SK-N-SH (cell line): ENCODE measurements at regions not wholly inside any gene's neighbourhood (a gene's known extent, or its start where the extent isn't known, plus 50 kb on each side); places are given as distances from the start of the nearest gene placed in this dataset.

Experiments used
- CTCF ChIP-seq: fragments of 200-600 bp; sonication (generic); IDR thresholded peaks from 2 replicates; pipeline ENCODE4 v1.6.1; 2017; ENCODE audit warnings: antibody characterized with exemption, mild to moderate bottlenecking, moderate library complexity
- EZH2phosphoT487 ChIP-seq: fragments of 200-600 bp; sonication (generic); IDR thresholded peaks from 2 replicates; pipeline ENCODE4 v1.6.1; 2017; ENCODE audit warnings: low read depth, mixed run types, mild to moderate bottlenecking, antibody characterized with exemption, moderate library complexity, borderline replicate concordance
- FOSL2 ChIP-seq: IDR thresholded peaks from 2 replicates; pipeline ENCODE4 v1.4.0; 2012; ENCODE audit warnings: low read depth, mild to moderate bottlenecking, moderate library complexity, borderline replicate concordance
- GABPA ChIP-seq: IDR thresholded peaks from 2 replicates; pipeline ENCODE4 v1.4.0; 2012; ENCODE audit warnings: low read depth, mild to moderate bottlenecking
- IRF3 ChIP-seq: fragments of 150-350 bp; IDR thresholded peaks from 2 replicates; pipeline ENCODE4 v1.6.1; 2016; ENCODE audit warnings: mild to moderate bottlenecking, low read depth, low read length
- JUND ChIP-seq: IDR thresholded peaks from 2 replicates; pipeline ENCODE4 v1.4.0; 2012
- NFIC ChIP-seq: IDR thresholded peaks from 2 replicates; pipeline ENCODE4 v1.4.0; 2012; ENCODE audit warnings: borderline replicate concordance
- POLR2AphosphoS5 ChIP-seq: IDR thresholded peaks from 2 replicates; pipeline ENCODE4 v1.6.1; 2012; ENCODE audit warnings: low read depth, low read length
- RXRA ChIP-seq: IDR thresholded peaks from 2 replicates; pipeline ENCODE4 v1.4.0; 2012; ENCODE audit warnings: low read depth, mild to moderate bottlenecking, borderline replicate concordance
- TAF1 ChIP-seq: IDR thresholded peaks from 2 replicates; pipeline ENCODE4 v1.6.1; 2012; ENCODE audit warnings: low read depth, mild to moderate bottlenecking, low read length, moderate library complexity, borderline replicate concordance
- TCF12 ChIP-seq: IDR thresholded peaks from 2 replicates; pipeline ENCODE4 v1.4.0; 2012
- TEAD4 ChIP-seq: IDR thresholded peaks from 2 replicates; pipeline ENCODE4 v1.4.0; 2012; ENCODE audit warnings: mild to moderate bottlenecking, borderline replicate concordance; ENCODE audit not compliant: insufficient read depth
- YY1 ChIP-seq: IDR thresholded peaks from 2 replicates; pipeline ENCODE4 v1.4.0; 2012; ENCODE audit warnings: low read depth, mild to moderate bottlenecking
- TF ChIP-seq, protein P1 (sequence below): IDR thresholded peaks from 2 replicates; pipeline ENCODE4 v1.6.1; 2012; ENCODE audit warnings: mild to moderate bottlenecking, low read depth, low read length, moderate library complexity

GRCh38 chr13:44229371-44230030 lies 144.1 kb upstream of the SERP2 start:
- TF ChIP-seq NFIC (no peak), YY1 (no peak), GABPA (no peak), TCF12 (no peak), EZH2phosphoT487 (no peak), JUND (no peak), CTCF (no peak), TAF1 (no peak), RXRA (no peak), POLR2AphosphoS5 (no peak), TEAD4 (no peak), IRF3 (no peak), FOSL2 (no peak)
- TF ChIP-seq, protein P1, sequence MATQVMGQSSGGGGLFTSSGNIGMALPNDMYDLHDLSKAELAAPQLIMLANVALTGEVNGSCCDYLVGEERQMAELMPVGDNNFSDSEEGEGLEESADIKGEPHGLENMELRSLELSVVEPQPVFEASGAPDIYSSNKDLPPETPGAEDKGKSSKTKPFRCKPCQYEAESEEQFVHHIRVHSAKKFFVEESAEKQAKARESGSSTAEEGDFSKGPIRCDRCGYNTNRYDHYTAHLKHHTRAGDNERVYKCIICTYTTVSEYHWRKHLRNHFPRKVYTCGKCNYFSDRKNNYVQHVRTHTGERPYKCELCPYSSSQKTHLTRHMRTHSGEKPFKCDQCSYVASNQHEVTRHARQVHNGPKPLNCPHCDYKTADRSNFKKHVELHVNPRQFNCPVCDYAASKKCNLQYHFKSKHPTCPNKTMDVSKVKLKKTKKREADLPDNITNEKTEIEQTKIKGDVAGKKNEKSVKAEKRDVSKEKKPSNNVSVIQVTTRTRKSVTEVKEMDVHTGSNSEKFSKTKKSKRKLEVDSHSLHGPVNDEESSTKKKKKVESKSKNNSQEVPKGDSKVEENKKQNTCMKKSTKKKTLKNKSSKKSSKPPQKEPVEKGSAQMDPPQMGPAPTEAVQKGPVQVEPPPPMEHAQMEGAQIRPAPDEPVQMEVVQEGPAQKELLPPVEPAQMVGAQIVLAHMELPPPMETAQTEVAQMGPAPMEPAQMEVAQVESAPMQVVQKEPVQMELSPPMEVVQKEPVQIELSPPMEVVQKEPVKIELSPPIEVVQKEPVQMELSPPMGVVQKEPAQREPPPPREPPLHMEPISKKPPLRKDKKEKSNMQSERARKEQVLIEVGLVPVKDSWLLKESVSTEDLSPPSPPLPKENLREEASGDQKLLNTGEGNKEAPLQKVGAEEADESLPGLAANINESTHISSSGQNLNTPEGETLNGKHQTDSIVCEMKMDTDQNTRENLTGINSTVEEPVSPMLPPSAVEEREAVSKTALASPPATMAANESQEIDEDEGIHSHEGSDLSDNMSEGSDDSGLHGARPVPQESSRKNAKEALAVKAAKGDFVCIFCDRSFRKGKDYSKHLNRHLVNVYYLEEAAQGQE = no peak
